AG04450 (cell line): ENCODE measurements at regions not wholly inside any gene's neighbourhood (a gene's known extent, or its start where the extent isn't known, plus 50 kb on each side); places are given as distances from the start of the nearest gene placed in this dataset.

Experiments used
- CTCF ChIA-PET: fragments of 300-600, 350-600 bp; formaldehyde crosslinking; extraction: SDS; loops from one replicate; lab custom pipeline; 2022; ENCODE audit warnings: antibody characterized with exemption, inconsistent platforms; lab: Charles Lee
- POLR2A ChIA-PET: fragments of 350-600 bp; formaldehyde crosslinking; extraction: SDS; loops from one replicate; lab custom pipeline; 2021; ENCODE audit warnings: antibody characterized with exemption, inconsistent platforms; lab: Yijun Ruan, JAX
- DNase-seq: peaks from one replicate; pipeline ENCODE4 v3.0.0-alpha.2; 2011; ENCODE audit warnings: low read depth, low spot score
- H3K27ac ChIP-seq: one replicate; pipeline ENCODE4 v1.5.1; 2012; ENCODE audit warnings: low read depth, low read length, control low read depth
- H3K27me3 ChIP-seq: one replicate; pipeline ENCODE4 v1.6.0; 2012; ENCODE audit warnings: low read length; ENCODE audit not compliant: control insufficient read depth, insufficient read depth
- H3K4me3 ChIP-seq: 2 replicates; pipeline ENCODE4 v1.5.1; 2011; ENCODE audit warnings: mild to moderate bottlenecking, low read depth, low read length, control low read depth
- H3K9me3 ChIP-seq: 2 replicates; pipeline ENCODE4 v1.5.1; 2012; ENCODE audit warnings: low read length; ENCODE audit not compliant: control insufficient read depth, insufficient read depth
- CTCF ChIP-seq: IDR thresholded peaks from 2 replicates; pipeline ENCODE4 v1.5.1; 2011; ENCODE audit warnings: low read depth, low read length, control low read depth, inconsistent platforms

- ChIA-PET POLR2A (no interaction called here), CTCF (no interaction called here)
- H3K27ac ChIP-seq, result no peak overlapping the region
- no peak for DNase-seq
- H3K27me3 ChIP-seq, result no peaks in the 10 kb centered on the region
- H3K4me3 ChIP-seq, result no peak overlapping the region
- no peaks in the 10 kb centered on the region for H3K9me3 ChIP-seq
- TF ChIP-seq CTCF, result no peak
Observed at GRCh38 chr1:30229960-30230359, 493.4 kb downstream of the MATN1 start.

- ChIA-PET POLR2A (no interaction called here), CTCF (no interaction called here)
- Histone ChIP-seq H3K27ac (no peak overlapping the region), H3K27me3 (no peaks in the 10 kb centered on the region), H3K9me3 (no peaks in the 10 kb centered on the region), H3K4me3 (no peak overlapping the region)
- no peak for TF ChIP-seq CTCF
- no peak for DNase-seq
Observed at GRCh38 chr1:30229557-30229956, 493.8 kb downstream of the MATN1 start.

GRCh38 chr1:30226648-30227047 is 496.7 kb downstream of the MATN1 start:
- Histone ChIP-seq H3K4me3 (no peak overlapping the region), H3K9me3 (no peaks in the 10 kb centered on the region), H3K27ac (no peak overlapping the region), H3K27me3 (no peaks in the 10 kb centered on the region)
- TF ChIP-seq CTCF, result no peak
- DNase-seq, result no peak
- POLR2A ChIA-PET, result no interaction called here
- CTCF ChIA-PET, result no interaction called here

GRCh38 chr1:30225357-30225756 is 498.0 kb downstream of the MATN1 start:
- H3K27ac ChIP-seq, result no peak overlapping the region
- no peak for TF ChIP-seq CTCF
- POLR2A ChIA-PET, result interaction anchor here (0.6 kb wide), 1 partner anchor 30 kb away, joined by 4 read pairs; no protein-coding TSS in a partner anchor
- no peaks in the 10 kb centered on the region for H3K9me3 ChIP-seq
- CTCF ChIA-PET, result no interaction called here
- no peaks in the 10 kb centered on the region for H3K27me3 ChIP-seq
- H3K4me3 ChIP-seq, result no peak overlapping the region
- no peak for DNase-seq

- Histone ChIP-seq H3K27me3 (no peaks in the 10 kb centered on the region), H3K9me3 (no peaks in the 10 kb centered on the region), H3K4me3 (no peak overlapping the region), H3K27ac (no peak overlapping the region)
- CTCF ChIA-PET, result no interaction called here
- no peak for DNase-seq
- no peak for TF ChIP-seq CTCF
- POLR2A ChIA-PET, result no interaction called here
Observed at GRCh38 chr1:30219675-30220074, 503.7 kb downstream of the MATN1 start.
